HG03378 (cell line): ENCODE measurements at regions not wholly inside any gene's neighbourhood (a gene's known extent, or its start where the extent isn't known, plus 50 kb on each side); places are given as distances from the start of the nearest gene placed in this dataset.
A peak's percentile ranks its signal among the peaks of the same experiment; 100 is the strongest.
"Not testable (repeated sequence)": the region's sequence is repeated elsewhere in the genome, so short reads cannot be mapped to it uniquely, and the experiment has no call there.

ENCODE experiments used
- ATAC-seq: cut with Tn5 transposase; IDR thresholded peaks from one replicate; pipeline ENCODE4 v1.9.1; 2021; ENCODE audit warnings: mild to moderate bottlenecking, moderate library complexity; ENCODE audit not compliant: unreplicated experiment

GRCh38 chr3:110293660-110294059, 778.0 kb upstream of the NECTIN3 start:
- no peak for ATAC-seq

GRCh38 chr3:110296885-110297284, 774.7 kb upstream of the NECTIN3 start:
- ATAC-seq: no peak

DNA sequence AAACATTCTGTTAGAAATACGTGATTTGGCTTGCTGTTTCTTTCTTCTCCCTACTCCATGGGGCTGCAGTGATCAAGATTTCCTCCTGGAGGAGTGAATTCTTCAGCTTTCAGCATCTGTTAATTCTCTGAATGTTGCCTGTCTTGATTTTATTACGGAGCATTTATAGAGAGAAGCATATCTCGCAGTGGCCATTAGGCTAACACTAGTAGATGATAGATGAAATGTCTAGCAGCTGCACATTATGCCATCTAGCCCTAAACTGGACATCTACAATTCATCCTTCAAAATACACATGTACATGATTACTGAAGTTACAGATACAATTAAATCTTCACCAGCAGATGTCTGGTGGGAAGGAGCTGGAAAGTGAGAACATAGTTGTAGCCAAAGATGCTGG, 769.8 kb upstream of the NECTIN3 start:
- ATAC-seq: no peak

DNA sequence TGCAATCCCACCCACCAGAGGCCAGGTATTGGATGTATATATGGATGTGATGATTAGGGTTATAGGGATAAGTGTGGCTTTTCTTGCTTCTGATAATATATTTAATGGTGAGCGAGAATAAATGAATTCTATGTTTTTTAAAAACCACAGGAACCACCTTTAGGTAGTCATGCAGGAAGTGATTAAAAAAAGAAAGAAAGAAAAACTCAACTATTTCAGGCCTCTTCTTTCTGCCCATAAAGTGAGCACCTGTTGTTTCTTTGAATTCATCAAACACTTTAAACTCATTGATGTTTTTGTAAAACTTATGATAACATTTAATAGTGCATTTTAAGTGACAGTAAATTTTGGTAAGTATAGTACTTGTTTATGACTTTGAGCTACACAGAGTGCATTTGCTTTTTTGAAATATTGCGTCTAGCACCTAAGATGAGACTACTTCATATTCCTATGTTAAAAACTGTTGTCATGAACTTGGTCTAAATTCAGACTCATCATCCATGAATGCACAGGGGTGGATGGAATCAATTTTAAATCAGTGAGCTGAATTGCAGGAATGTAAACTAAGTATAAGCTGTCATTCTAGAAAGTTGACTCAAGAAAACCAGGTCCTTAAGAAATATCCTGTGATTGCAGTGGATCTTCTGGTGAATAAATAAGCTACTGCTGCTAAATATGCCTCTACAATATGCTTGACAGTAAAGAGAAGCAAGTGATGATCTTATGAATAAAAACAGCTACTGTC, 764.4 kb upstream of the NECTIN3 start:
- no peak for ATAC-seq

- no peak for ATAC-seq
These were observed 760.1 kb upstream of the NECTIN3 start for GRCh38 chr3:110311541-110311940.

GRCh38 chr3:110314512-110315114, 757.0 kb upstream of the NECTIN3 start:
- peak; percentile 95 for ATAC-seq

- no peak for ATAC-seq
These were observed 753.5 kb upstream of the NECTIN3 start for GRCh38 chr3:110318108-110318507.

- ATAC-seq: no peak
These were observed 748.3 kb upstream of the NECTIN3 start for GRCh38 chr3:110323349-110323748.

GRCh38 chr3:110324171-110324705, 747.4 kb upstream of the NECTIN3 start:
- ATAC-seq: no peak

- ATAC-seq: no peak
These were observed 743.7 kb upstream of the NECTIN3 start for GRCh38 chr3:110327870-110328269.

DNA sequence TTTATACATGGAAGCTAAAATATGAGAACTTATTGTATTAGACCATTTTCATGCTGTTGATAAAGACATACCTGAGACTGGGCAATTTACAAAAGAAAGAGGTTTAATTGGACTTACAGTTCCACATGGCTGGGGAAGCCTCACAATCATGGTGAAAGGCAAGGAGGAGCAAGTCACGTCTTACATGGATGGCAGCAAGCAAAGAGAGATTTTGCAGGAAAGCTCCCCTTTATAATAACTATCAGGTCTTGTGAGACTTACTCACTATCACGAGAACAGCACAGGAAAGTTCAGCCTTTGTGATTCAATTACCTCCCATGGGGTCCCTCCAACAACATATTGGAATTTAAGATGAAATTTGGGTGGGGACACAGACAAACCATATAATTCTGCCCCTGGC, 740.1 kb upstream of the NECTIN3 start:
- ATAC-seq: not testable (repeated sequence)

GRCh38 chr3:110332629-110333028, 739.0 kb upstream of the NECTIN3 start:
- ATAC-seq: no peak

- no peak for ATAC-seq
These were observed 730.6 kb upstream of the NECTIN3 start for GRCh38 chr3:110341047-110341446.

DNA sequence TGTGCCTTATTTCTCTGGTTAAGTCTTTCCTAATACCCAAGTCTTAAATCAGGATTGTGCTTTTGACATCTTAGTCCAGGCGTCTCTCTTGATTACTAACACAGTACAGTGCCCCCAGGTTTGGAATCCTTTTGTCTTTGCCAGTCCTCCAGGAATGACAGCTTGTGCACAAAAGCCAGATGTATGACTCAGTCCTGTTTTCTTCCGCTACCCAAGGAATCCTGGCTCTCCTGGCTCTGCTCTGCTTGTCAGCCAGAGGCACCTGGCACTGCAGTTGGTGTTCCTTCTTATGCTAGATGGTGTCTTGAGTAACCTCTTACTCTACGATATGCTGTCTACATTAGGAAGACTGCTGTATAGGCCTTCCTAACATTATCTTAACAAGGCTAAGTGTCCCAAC, 728.2 kb upstream of the NECTIN3 start:
- no peak for ATAC-seq

DNA sequence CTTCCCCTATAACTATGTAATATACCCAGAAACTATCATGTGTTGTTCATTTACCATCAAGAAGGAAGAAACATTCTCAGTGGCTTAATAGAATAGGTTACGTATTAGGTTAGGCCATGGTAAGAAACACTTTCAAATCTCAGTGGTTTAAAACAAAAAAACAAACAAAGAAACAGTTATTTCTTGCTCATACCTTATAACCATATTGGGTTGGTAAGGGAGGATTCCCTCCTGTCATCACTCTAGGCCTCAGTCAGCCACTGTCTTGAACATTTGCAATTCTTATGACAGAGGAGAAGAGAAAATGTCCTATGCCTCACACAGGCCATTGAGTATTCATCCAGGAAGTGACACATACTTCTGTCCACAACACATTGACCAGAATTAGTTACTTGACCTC, 727.7 kb upstream of the NECTIN3 start:
- ATAC-seq: peak; percentile 86

DNA sequence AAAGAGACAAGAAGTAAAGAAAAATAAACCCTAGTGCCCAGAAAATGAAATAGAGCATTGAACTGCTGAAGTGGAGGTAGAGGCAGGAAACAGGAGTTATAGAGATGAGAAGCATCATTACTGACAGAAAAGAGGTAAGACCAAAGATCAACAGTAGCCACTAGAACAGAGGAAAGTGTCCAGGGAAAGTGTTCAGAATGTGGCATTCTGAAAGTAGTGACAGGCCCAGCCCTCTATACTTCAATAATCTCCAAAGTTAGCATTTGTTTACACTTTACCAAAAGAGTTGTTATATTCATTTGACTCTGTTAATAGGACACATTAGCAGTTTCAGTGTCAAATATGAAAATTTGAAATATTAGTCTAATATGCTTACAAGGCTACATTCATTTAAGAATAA, 727.1 kb upstream of the NECTIN3 start:
- ATAC-seq: no peak

DNA sequence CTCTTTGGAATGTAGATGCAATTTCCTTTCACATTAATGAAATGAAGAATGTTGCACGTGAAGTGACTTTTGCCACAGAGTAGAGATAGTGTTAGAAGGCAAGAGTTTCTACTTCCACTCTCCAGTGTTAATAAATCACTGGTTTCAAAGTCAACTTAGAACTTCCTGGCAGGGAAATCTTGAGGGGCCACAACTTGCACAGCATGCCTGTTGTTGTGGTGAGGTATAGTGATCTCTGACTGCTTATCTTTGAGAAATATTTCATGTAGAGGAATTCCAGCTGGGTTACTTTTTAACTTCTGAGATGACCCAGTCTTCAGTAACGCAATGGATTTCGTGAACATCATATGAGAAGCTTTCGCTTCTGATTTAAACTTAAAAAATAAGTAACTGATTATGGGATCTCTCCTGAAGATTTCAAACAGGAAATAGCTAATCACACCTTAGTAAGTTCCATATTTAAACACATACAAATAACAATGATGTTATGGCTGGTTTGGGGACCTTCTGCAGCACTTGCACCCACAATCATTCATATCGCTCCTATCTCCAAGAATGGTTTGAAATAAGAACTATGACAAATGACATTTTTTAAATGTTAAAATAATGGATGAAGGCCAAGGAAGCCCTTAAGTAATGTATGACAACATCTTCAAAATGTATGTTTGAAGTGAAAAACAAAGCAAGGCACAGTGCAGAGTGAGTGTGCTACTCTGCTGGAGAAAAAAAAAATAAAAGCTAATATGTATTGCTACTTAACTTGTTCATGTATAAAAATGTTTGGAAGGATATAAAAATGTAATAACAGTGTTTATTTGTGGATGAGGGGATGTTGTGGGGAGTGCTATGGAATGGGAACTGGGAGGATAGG, 726.5 kb upstream of the NECTIN3 start:
- ATAC-seq: peak; percentile 60

DNA sequence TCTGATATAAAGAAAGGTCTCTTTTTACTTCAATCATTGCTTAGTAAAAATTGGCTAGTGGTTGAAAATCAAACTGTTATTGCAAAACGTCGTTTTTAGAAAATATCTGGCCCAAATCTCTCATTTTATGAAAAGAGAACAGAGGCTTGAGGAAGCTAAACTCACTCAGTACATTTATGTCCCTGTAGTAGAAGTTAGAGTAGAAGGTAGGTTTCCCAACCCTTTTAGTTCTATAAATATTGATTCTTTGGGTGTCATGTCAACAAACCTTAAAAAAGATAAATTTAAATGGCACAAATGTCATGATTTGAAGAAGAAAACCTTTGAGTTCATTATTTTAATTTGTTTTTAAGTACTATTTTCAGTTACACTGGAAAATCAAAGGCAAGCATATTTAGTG, 722.3 kb upstream of the NECTIN3 start:
- ATAC-seq: no peak

- no peak for ATAC-seq
These were observed 718.6 kb upstream of the NECTIN3 start for GRCh38 chr3:110352841-110353604.

DNA sequence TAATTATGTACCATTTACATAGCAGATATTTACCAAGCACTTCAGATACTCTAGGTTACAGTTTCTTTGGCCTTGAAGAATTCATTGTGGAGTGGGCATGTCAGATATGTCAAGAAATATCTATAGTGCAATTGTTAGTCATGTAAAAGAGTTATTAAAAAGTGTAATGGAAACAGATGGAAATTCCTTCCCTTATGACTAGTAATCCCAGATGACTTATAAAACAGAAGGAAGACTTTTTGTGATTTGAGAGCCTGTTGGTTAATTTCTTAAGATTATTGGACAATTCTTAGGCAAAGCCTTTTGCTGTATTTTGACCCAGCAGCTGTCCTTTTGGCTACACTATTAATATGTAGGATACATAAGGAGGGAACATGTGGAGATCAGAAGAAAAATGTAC, 708.9 kb upstream of the NECTIN3 start:
- ATAC-seq: no peak

DNA sequence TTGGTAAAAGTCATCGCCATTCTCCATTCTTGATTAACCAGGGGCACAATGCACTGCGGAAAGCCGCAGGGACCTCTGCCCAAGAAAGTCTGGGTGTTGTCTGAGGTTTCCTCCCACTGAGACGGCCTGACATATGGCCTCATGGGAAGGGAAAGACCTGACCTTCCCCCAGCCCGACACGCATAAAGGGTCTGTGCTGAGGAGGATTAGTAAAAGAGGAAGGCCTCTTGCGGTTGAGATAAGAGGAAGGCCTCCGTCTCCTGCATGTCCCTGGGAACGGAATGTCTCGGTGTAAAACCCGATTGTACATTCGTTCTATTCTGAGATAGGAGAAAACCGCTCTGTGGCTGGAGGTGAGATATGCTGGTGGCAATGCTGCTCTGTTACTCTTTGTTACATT, 704.3 kb upstream of the NECTIN3 start:
- ATAC-seq: not testable (repeated sequence)
